Erythroblast (primary cell): ENCODE measurements at regions not wholly inside any gene's neighbourhood (a gene's known extent, or its start where the extent isn't known, plus 50 kb on each side); places are given as distances from the start of the nearest gene placed in this dataset.

Source experiments
- GATA1 ChIP-seq: IDR thresholded peaks from 2 replicates; pipeline ENCODE4 v1.6.1; 2011; ENCODE audit warnings: low read depth, mild to moderate bottlenecking, control low read depth, low read length, moderate library complexity
- POLR2A ChIP-seq: IDR thresholded peaks from 2 replicates; pipeline ENCODE4 v1.6.1; 2011; ENCODE audit warnings: mild to moderate bottlenecking, low read length

GRCh38 chr10:106308284-106308683 is 856.2 kb downstream of the SORCS1 start:
- TF ChIP-seq POLR2A (no peak), GATA1 (no peak)
